ENCODE measurements at regions not wholly inside any gene's neighbourhood (a gene's known extent, or its start where the extent isn't known, plus 50 kb on each side); places are given as distances from the start of the nearest gene placed in this dataset.

DNA sequence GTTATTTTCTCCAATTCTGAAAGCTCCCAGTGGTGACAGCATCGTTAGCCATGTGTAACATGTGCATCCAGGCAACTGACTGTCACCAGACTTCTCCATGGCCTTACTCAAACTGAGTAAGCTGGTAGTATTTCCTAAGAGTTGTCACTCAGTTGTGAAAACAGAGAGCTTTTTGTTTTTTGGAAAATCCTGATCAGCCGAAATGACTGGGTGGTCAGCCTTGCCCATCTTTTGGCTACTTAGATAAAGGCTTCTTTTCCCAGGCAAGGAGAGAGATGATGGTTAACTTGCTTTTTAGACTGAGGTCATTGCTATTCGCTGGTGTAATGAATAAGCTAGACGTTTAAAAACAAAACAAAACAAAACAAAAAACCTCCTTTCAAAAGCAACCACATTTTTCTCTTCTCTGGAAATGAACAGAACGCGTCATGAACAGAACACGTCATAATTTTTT lies 159.5 kb upstream of the KLF14 start:
- no peak for FAIRE-seq
- intact Hi-C loops (cut with micrococcal nuclease) (loop anchor here (10.0 kb wide), 1 partner anchor 591 kb away; no protein-coding TSS in a partner anchor), dilution Hi-C loops (cut with MboI; ENCODE audit: extremely low pct_ligation_motif_present, low sequenced_read_pairs) (no loop called here)
- Histone ChIP-seq H3K9me1 (replicated peaks; ENCODE audit: control insufficient read depth, extremely low read depth, insufficient read depth, low read length) (no peaks in the 10 kb centered on the region), H2AFZ (ENCODE audit: low read depth, low read length) (no peak overlapping the region), H3K9me3 (replicated peaks; ENCODE audit: control insufficient read depth, insufficient read depth, low read length) (no peaks in the 10 kb centered on the region), H3K79me2 (ENCODE audit: control insufficient read depth, insufficient read depth, low read length) (peaks cover 94% of the 10 kb centered on the region), H3K9ac (replicated peaks; ENCODE audit: extremely low read depth, insufficient read depth, low read length) (peak overlapping the region; percentile 8), H3K4me3 (replicated peaks in 1 of 3; ENCODE audit: insufficient read depth in 1 of 3, low read depth in 1 of 3, low read length in 3 of 3) (no peak overlapping the region), H3K36me3 (ENCODE audit: control insufficient read depth in 2 of 2, extremely low read depth in 1 of 2, insufficient read depth in 2 of 2, low read length in 2 of 2) (peaks cover 24 to 25% of the 10 kb centered on the region in 2 experiments), H3K4me1 (ENCODE audit: control insufficient read depth, extremely low read depth, insufficient read depth, low read length) (peaks cover 78% of the 10 kb centered on the region), H3K4me2 (ENCODE audit: insufficient read depth, low read length) (no peak overlapping the region), H3K27me3 (ENCODE audit: control insufficient read depth in 2 of 2, insufficient read depth in 2 of 2, low read length in 2 of 2) (no peaks in the 10 kb centered on the region), H4K20me1 (replicated peaks; ENCODE audit: control insufficient read depth, extremely low read depth, insufficient read depth, low read length) (peaks cover 3% of the 10 kb centered on the region), H3K27ac (ENCODE audit: insufficient read depth, low read depth, low read length) (peak overlapping the region; percentile 62)
- no peak for DNase-seq (ENCODE audit: low read depth, low spot score)
- BruUV-seq (replicated peaks), result no TSS peak
- CTCF ChIA-PET, result interaction anchor here (0.7 to 7.2 kb wide), 6 partner anchors 16 to 147 kb away, joined by 4 to 160 read pairs (median 10); no protein-coding TSS in a partner anchor
- POLR2A ChIA-PET, result interaction anchor here (0.6 to 1.1 kb wide), 4 partner anchors 12 to 114 kb away, joined by 3 to 4 read pairs (median 4); no protein-coding TSS in a partner anchor
- TF ChIP-seq POLR2A (IDR thresholded peaks at IDR 0.05; ENCODE audit: low read depth, low read length) (no peak), MYC (IDR thresholded peaks at IDR 0.05; ENCODE audit: low read depth, low read length) (no peak), EZH2 (IDR thresholded peaks at IDR 0.05; ENCODE audit: borderline replicate concordance, low read depth, low read length, severe bottlenecking) (no peak), GATA2 (IDR thresholded peaks at IDR 0.05; ENCODE audit: insufficient read depth, insufficient read length, low read depth, low read length) (no peak), FOS (IDR thresholded peaks at IDR 0.05; ENCODE audit: borderline replicate concordance, insufficient read depth, low read length) (no peak), POLR2AphosphoS5 (IDR thresholded peaks at IDR 0.05; ENCODE audit: insufficient read depth, low read depth, low read length) (no peak), JUN (IDR thresholded peaks at IDR 0.05; ENCODE audit: borderline replicate concordance, insufficient read depth, insufficient read length, low read depth) (no peak)
- TF ChIP-seq, protein P1, sequence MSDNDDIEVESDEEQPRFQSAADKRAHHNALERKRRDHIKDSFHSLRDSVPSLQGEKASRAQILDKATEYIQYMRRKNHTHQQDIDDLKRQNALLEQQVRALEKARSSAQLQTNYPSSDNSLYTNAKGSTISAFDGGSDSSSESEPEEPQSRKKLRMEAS (IDR thresholded peaks at IDR 0.05; ENCODE audit: insufficient read depth, insufficient read length), result no peak
- TF ChIP-seq, protein P2, sequence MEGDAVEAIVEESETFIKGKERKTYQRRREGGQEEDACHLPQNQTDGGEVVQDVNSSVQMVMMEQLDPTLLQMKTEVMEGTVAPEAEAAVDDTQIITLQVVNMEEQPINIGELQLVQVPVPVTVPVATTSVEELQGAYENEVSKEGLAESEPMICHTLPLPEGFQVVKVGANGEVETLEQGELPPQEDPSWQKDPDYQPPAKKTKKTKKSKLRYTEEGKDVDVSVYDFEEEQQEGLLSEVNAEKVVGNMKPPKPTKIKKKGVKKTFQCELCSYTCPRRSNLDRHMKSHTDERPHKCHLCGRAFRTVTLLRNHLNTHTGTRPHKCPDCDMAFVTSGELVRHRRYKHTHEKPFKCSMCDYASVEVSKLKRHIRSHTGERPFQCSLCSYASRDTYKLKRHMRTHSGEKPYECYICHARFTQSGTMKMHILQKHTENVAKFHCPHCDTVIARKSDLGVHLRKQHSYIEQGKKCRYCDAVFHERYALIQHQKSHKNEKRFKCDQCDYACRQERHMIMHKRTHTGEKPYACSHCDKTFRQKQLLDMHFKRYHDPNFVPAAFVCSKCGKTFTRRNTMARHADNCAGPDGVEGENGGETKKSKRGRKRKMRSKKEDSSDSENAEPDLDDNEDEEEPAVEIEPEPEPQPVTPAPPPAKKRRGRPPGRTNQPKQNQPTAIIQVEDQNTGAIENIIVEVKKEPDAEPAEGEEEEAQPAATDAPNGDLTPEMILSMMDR (IDR thresholded peaks at IDR 0.05; ENCODE audit: extremely low read depth in 1 of 2, insufficient read depth in 1 of 2, low read depth in 1 of 2, low read length in 2 of 2), result no peak
